ENCODE measurements at regions not wholly inside any gene's neighbourhood (a gene's known extent, or its start where the extent isn't known, plus 50 kb on each side); places are given as distances from the start of the nearest gene placed in this dataset.

GRCh38 chr5:125219710-125220109, 473.3 kb upstream of the ZNF608 start:
- Histone ChIP-seq H3K27me3 (ENCODE audit: control insufficient read depth, insufficient read depth, low read length) (no peaks in the 10 kb centered on the region), H3K4me1 (ENCODE audit: control insufficient read depth, insufficient read depth, low read length) (no peaks in the 10 kb centered on the region), H3K27ac (ENCODE audit: low read length) (no peak overlapping the region), H3K4me3 (ENCODE audit: low read length) (no peak overlapping the region), H3K36me3 (ENCODE audit: control insufficient read depth, insufficient read depth, low read length) (no peaks in the 10 kb centered on the region), H3K9me3 (ENCODE audit: control insufficient read depth, low read depth, low read length) (no peaks in the 10 kb centered on the region)
- no peak for DNase-seq

DNA sequence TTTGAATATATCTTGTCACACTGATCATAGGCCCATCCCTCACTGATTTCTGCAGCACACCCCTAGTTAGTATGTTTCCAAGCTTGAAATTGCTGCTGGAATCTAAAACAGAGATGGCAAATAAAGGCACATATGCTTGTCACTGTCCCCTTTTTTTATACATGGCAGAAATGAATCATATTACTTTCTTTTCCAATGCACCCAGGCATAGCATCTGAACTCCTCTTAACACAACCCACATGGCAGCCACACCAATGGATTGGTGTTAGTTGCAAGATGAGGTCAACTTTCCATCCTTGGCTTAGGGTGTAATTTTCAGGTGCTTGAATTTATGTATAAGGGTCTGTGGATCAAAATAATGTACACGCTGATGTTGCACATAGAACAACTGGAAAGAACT, 473.8 kb upstream of the ZNF608 start:
- no peaks in the 10 kb centered on the region for H3K4me1 ChIP-seq (ENCODE audit: control insufficient read depth, insufficient read depth, low read length)
- DNase-seq = no peak
- no CpG with 5 or more reads among the region's 1 CpG for WGBS (ENCODE audit: insufficient coverage, low lambda C conversion rate)
- H3K27me3 ChIP-seq (ENCODE audit: control insufficient read depth, insufficient read depth, low read length) = no peaks in the 10 kb centered on the region
- H3K4me3 ChIP-seq (ENCODE audit: low read length) = no peak overlapping the region
- no peaks in the 10 kb centered on the region for H3K36me3 ChIP-seq (ENCODE audit: control insufficient read depth, insufficient read depth, low read length)
- H3K9me3 ChIP-seq (ENCODE audit: control insufficient read depth, low read depth, low read length) = no peaks in the 10 kb centered on the region
- H3K27ac ChIP-seq (ENCODE audit: low read length) = no peak overlapping the region

DNA sequence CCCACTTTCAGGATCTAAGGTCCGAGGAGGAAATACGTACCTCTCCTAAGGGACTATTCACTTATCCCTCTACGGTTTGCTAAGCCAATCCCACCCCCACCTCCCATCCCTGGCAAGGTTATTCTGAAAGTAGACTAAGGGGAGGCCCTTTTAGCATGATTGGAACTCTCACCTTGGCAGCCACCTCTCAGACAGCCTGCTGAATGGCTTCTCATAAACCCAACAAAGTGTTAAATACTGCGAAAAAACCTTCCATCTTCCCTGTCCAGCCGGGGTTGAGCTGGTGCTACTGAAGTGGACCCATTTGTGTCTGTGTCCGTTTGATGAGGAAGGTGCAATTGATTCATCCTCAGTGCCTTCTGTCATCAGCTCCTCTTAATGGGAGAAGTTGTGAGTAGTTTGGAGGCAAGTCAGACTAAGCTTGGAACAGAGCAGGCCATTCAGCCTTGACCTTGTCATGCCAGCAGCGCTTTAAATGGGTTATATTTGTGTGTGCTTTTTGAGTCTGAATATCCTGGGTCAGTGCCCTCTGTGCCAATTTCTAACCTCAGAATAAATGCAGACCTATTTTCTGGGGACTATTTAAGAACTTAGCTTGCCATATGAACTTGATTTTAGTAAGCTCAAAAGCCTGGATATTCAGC, 476.3 kb upstream of the ZNF608 start:
- Histone ChIP-seq H3K4me3 (ENCODE audit: low read length) (no peak overlapping the region), H3K9me3 (ENCODE audit: control insufficient read depth, low read depth, low read length) (no peaks in the 10 kb centered on the region), H3K27me3 (ENCODE audit: control insufficient read depth, insufficient read depth, low read length) (no peaks in the 10 kb centered on the region), H3K36me3 (ENCODE audit: control insufficient read depth, insufficient read depth, low read length) (no peaks in the 10 kb centered on the region), H3K4me1 (ENCODE audit: control insufficient read depth, insufficient read depth, low read length) (no peaks in the 10 kb centered on the region), H3K27ac (ENCODE audit: low read length) (no peak overlapping the region)
- no peak for DNase-seq
- no CpG with 5 or more reads among the region's 7 CpGs for WGBS (ENCODE audit: insufficient coverage, low lambda C conversion rate)

GRCh38 chr5:125225424-125225823, 479.0 kb upstream of the ZNF608 start:
- H3K9me3 ChIP-seq (ENCODE audit: control insufficient read depth, low read depth, low read length) = no peaks in the 10 kb centered on the region
- DNase-seq = no peak
- no peak overlapping the region for H3K27ac ChIP-seq (ENCODE audit: low read length)
- no peaks in the 10 kb centered on the region for H3K4me1 ChIP-seq (ENCODE audit: control insufficient read depth, insufficient read depth, low read length)
- no peak overlapping the region for H3K4me3 ChIP-seq (ENCODE audit: low read length)
- WGBS (ENCODE audit: insufficient coverage, low lambda C conversion rate) = no CpG with 5 or more reads among the region's 2 CpGs
- no peaks in the 10 kb centered on the region for H3K36me3 ChIP-seq (ENCODE audit: control insufficient read depth, insufficient read depth, low read length)
- H3K27me3 ChIP-seq (ENCODE audit: control insufficient read depth, insufficient read depth, low read length) = no peaks in the 10 kb centered on the region

DNA sequence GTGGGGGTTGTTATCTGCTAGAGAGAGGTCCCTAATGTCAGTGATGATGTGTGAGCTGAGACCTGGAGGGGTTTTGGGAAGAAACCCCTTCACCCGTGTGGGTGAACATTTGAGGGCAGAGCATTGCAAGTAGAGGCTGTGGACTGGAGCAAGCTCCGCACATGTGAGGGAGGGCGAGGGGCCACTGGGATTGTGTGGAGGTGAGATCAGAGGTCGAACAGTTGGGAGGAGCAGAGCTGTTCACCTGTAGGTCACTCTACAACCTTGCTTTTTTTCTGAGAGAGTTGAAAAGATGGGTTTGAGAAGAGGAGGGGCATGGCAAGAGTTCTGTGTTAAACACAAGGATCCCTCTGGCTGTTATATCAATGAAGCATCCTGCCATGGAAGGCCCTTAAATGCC, 480.4 kb upstream of the ZNF608 start:
- WGBS (ENCODE audit: insufficient coverage, low lambda C conversion rate) = no CpG with 5 or more reads among the region's 4 CpGs
- Histone ChIP-seq H3K36me3 (ENCODE audit: control insufficient read depth, insufficient read depth, low read length) (no peaks in the 10 kb centered on the region), H3K9me3 (ENCODE audit: control insufficient read depth, low read depth, low read length) (no peaks in the 10 kb centered on the region), H3K4me3 (ENCODE audit: low read length) (no peak overlapping the region), H3K27me3 (ENCODE audit: control insufficient read depth, insufficient read depth, low read length) (no peaks in the 10 kb centered on the region), H3K4me1 (ENCODE audit: control insufficient read depth, insufficient read depth, low read length) (no peaks in the 10 kb centered on the region), H3K27ac (ENCODE audit: low read length) (no peak overlapping the region)
- DNase-seq = no peak

GRCh38 chr5:125227333-125228095, 481.1 kb upstream of the ZNF608 start:
- no peak overlapping the region for H3K4me3 ChIP-seq (ENCODE audit: low read length)
- peak; percentile 6 to 20 for DNase-seq
- no peaks in the 10 kb centered on the region for H3K36me3 ChIP-seq (ENCODE audit: control insufficient read depth, insufficient read depth, low read length)
- H3K9me3 ChIP-seq (ENCODE audit: control insufficient read depth, low read depth, low read length) = no peaks in the 10 kb centered on the region
- no peak overlapping the region for H3K27ac ChIP-seq (ENCODE audit: low read length)
- H3K4me1 ChIP-seq (ENCODE audit: control insufficient read depth, insufficient read depth, low read length) = no peaks in the 10 kb centered on the region
- H3K27me3 ChIP-seq (ENCODE audit: control insufficient read depth, insufficient read depth, low read length) = no peaks in the 10 kb centered on the region
- 90% methylated on average over 2 of the region's 7 CpGs for WGBS (ENCODE audit: insufficient coverage, low lambda C conversion rate)

GRCh38 chr5:125228363-125229070, 482.1 kb upstream of the ZNF608 start:
- no peak overlapping the region for H3K4me3 ChIP-seq (ENCODE audit: low read length)
- H3K9me3 ChIP-seq (ENCODE audit: control insufficient read depth, low read depth, low read length) = no peaks in the 10 kb centered on the region
- no peak for DNase-seq
- no peaks in the 10 kb centered on the region for H3K4me1 ChIP-seq (ENCODE audit: control insufficient read depth, insufficient read depth, low read length)
- H3K27me3 ChIP-seq (ENCODE audit: control insufficient read depth, insufficient read depth, low read length) = no peaks in the 10 kb centered on the region
- H3K27ac ChIP-seq (ENCODE audit: low read length) = no peak overlapping the region
- H3K36me3 ChIP-seq (ENCODE audit: control insufficient read depth, insufficient read depth, low read length) = no peaks in the 10 kb centered on the region
- no CpG with 5 or more reads among the region's 4 CpGs for WGBS (ENCODE audit: insufficient coverage, low lambda C conversion rate)

GRCh38 chr5:125229556-125229955, 483.1 kb upstream of the ZNF608 start:
- Histone ChIP-seq H3K4me3 (ENCODE audit: low read length) (no peak overlapping the region), H3K27me3 (ENCODE audit: control insufficient read depth, insufficient read depth, low read length) (no peaks in the 10 kb centered on the region), H3K27ac (ENCODE audit: low read length) (no peak overlapping the region), H3K36me3 (ENCODE audit: control insufficient read depth, insufficient read depth, low read length) (no peaks in the 10 kb centered on the region), H3K4me1 (ENCODE audit: control insufficient read depth, insufficient read depth, low read length) (no peaks in the 10 kb centered on the region), H3K9me3 (ENCODE audit: control insufficient read depth, low read depth, low read length) (no peaks in the 10 kb centered on the region)
- no peak for DNase-seq
- WGBS (ENCODE audit: insufficient coverage, low lambda C conversion rate) = 100% methylated on average over 1 of the region's 4 CpGs

- H3K27me3 ChIP-seq (ENCODE audit: control insufficient read depth, insufficient read depth, low read length) = no peaks in the 10 kb centered on the region
- H3K36me3 ChIP-seq (ENCODE audit: control insufficient read depth, insufficient read depth, low read length) = no peaks in the 10 kb centered on the region
- H3K9me3 ChIP-seq (ENCODE audit: control insufficient read depth, low read depth, low read length) = no peaks in the 10 kb centered on the region
- WGBS (ENCODE audit: insufficient coverage, low lambda C conversion rate) = no CpG with 5 or more reads among the region's 3 CpGs
- H3K4me3 ChIP-seq (ENCODE audit: low read length) = no peak overlapping the region
- H3K4me1 ChIP-seq (ENCODE audit: control insufficient read depth, insufficient read depth, low read length) = no peaks in the 10 kb centered on the region
- DNase-seq = peak in 1 of 2 donors; percentile 20
- H3K27ac ChIP-seq (ENCODE audit: low read length) = no peak overlapping the region
These were observed 486.4 kb upstream of the ZNF608 start for GRCh38 chr5:125232779-125233230.

DNA sequence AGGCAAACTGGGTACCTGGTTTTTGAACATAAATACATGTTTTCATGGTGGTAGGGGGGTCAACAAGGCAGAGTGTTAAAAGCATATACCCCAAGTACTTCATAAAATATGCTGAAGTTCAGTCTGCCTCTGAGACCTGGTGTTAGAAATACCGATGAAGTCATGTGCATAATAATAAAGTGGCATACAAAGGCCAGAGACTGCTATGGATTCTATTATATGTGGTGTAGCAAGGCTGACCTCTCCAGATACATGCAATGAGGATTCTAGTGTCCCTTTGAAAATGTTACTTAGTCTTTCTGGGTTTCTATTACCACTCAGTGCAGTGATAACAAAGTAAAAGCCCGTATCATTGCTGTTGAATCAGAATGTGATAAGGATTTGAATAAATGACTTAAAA, 487.5 kb upstream of the ZNF608 start:
- 60% methylated on average over 1 of the region's 2 CpGs for WGBS (ENCODE audit: insufficient coverage, low lambda C conversion rate)
- H3K4me1 ChIP-seq (ENCODE audit: control insufficient read depth, insufficient read depth, low read length) = no peaks in the 10 kb centered on the region

More for the DNA sequence above, 487.5 kb upstream of the ZNF608 start:
- Histone ChIP-seq H3K4me3 (ENCODE audit: low read length) (no peak overlapping the region), H3K27me3 (ENCODE audit: control insufficient read depth, insufficient read depth, low read length) (no peaks in the 10 kb centered on the region), H3K27ac (ENCODE audit: low read length) (no peak overlapping the region), H3K36me3 (ENCODE audit: control insufficient read depth, insufficient read depth, low read length) (no peaks in the 10 kb centered on the region), H3K9me3 (ENCODE audit: control insufficient read depth, low read depth, low read length) (no peaks in the 10 kb centered on the region)
- no peak for DNase-seq
